ENCODE measurements at regions not wholly inside any gene's neighbourhood (a gene's known extent, or its start where the extent isn't known, plus 50 kb on each side); places are given as distances from the start of the nearest gene placed in this dataset.

- no peak for ATAC-seq
Measured at GRCh38 chr5:68725905-68726683, 367.7 kb upstream of the SLC30A5 start.

DNA sequence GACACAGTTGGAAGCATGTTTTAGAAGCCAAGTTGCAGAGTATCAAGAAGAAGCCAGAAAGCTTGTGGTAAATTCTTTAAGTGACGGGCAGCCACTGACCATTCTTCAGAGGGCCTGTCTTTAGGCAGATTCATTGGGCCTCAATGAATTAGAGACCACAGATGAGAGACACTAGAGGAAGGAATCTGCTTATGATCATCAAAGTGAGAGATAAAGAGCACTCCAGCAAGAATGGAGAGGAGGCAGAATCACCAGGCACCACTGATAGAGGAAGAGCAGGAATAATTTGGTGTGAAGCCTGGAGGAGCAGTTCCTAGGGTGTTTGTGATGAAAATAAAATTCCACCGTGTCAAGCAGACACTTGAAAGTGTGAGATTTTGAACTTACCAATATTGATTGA lies 365.9 kb upstream of the SLC30A5 start:
- no peak for ATAC-seq

- no peak for ATAC-seq
Measured at GRCh38 chr5:68729678-68730077, 364.1 kb upstream of the SLC30A5 start.

GRCh38 chr5:68730220-68730978 lies 363.4 kb upstream of the SLC30A5 start:
- no peak for ATAC-seq

- ATAC-seq, result no peak
Measured at GRCh38 chr5:68730979-68731654, 362.7 kb upstream of the SLC30A5 start.

DNA sequence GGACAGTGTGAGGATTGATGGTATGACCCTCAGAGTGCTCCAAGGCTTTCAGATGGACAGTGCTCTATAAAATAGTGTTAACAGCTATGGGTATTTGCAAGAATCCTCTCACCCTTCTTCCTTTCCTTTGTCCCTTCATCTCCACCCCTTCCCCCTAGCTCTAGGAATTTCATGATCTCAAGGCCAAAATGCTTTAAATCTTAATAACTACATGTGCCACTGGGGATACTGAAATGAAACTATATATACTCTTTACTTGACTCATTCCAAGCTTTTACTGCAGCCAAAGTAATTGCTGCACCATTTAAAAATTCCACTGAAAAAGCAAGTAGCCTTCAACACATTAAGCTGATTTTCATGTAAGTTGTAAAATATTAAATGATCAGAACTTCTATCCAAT lies 361.6 kb upstream of the SLC30A5 start:
- ATAC-seq, result no peak

- ATAC-seq, result no peak
Measured at GRCh38 chr5:68734781-68735180, 359.0 kb upstream of the SLC30A5 start.

DNA sequence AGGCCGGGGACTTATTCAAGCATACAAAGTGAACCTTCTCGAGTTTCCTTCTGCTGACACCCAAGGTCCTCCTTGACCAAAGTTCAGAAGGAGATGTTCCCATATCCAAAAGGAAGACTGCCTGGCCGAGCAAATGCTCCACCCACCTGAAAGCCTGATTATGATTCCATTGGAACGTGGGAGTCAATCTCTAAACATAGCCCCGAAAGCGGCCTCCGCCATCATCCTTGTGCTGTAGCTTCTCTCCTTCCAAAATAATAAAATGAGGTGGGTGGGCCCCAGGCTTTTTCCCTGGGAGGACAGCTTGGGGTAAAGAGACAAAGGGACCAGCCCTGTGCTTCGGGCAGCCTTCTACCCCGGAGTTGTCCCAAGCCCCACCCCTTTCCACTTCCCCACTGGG lies 355.6 kb upstream of the SLC30A5 start:
- no peak for ATAC-seq

- ATAC-seq, result no peak
Measured at GRCh38 chr5:68738841-68739240, 355.0 kb upstream of the SLC30A5 start.

DNA sequence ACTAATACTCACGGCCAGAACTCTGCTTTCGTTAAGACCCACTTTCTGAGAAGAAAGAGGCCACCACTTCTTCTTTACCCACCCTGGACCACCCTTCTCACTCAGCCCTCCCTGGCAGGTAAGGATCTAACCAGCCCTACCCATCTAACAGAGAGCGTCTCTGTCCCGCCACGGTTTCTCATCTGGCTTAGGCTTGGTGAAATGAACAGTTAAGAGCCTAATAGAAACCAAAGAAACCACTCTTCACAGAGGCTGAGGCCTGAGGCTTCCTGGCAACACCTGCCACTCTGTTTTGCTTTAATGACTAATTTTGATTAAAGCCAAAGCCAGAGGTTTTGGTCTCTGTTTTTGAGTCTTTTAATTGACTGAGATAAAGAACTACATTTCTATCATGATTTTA lies 354.1 kb upstream of the SLC30A5 start:
- ATAC-seq, result peak in 1 of 2 donors; percentile 30

- ATAC-seq, result no peak
Measured at GRCh38 chr5:68740226-68740910, 353.4 kb upstream of the SLC30A5 start.

GRCh38 chr5:68744206-68744605 lies 349.6 kb upstream of the SLC30A5 start:
- no peak for ATAC-seq

- no peak for ATAC-seq
Measured at GRCh38 chr5:68745448-68745847, 348.4 kb upstream of the SLC30A5 start.

- no peak for ATAC-seq
Measured at GRCh38 chr5:68746220-68746619, 347.6 kb upstream of the SLC30A5 start.

DNA sequence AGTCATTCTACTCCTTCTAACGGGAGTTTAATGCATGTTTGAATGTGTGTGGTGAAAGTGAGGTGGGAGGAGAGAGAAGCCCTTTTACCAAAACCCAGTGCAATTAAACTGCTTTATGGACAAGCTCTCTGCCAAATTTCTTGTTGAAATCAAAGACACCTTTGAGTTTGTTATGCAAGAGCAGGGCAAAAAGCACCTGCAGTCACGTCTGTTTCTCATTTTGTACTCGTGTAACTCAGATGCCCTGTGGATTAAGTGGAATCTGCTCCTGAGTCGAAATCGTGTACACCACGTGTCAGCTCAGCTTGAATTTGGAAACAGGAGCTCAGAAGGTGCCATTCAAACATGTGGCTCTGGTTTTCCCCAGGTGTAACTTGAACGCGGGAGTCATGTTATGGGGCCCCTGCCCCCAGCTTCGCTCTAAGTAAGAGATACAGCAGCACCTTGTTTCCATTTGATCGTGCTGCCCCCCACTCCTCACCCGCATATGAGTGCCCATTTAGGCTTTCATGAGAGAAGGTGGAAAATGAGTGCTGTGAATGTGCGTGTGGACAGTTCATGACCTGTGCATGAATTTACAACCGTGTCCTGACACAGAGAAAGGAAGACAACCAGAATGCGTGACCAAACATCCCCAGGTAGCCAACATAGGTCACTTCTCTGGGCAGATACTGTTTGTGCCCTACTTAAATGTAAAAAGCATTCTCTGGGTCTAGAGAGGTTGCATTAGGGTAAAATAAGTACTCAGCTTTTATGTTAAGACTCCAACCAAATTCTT lies 347.0 kb upstream of the SLC30A5 start:
- ATAC-seq, result no peak

DNA sequence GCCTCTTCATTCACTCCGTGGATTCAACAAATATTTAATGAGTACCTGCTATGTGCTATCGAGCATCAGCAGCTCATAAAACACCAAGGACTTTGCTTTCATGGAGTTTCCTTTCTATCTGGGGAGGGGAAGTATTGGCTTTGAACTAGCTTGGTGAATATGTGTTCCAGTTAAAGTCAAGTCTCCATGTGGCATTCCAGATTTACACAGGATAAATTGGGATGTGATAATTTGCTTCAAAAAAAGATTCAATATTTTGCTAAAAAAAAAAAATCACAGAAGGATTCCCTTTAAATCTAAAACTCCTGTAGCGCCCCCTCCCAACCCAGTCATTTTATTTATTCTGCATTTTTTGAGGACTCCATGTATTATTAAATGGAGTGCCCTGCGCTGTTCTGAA lies 346.3 kb upstream of the SLC30A5 start:
- ATAC-seq, result no peak

- ATAC-seq, result no peak
Measured at GRCh38 chr5:68748101-68748500, 345.7 kb upstream of the SLC30A5 start.

- no peak for ATAC-seq
Measured at GRCh38 chr5:68749077-68749476, 344.7 kb upstream of the SLC30A5 start.

DNA sequence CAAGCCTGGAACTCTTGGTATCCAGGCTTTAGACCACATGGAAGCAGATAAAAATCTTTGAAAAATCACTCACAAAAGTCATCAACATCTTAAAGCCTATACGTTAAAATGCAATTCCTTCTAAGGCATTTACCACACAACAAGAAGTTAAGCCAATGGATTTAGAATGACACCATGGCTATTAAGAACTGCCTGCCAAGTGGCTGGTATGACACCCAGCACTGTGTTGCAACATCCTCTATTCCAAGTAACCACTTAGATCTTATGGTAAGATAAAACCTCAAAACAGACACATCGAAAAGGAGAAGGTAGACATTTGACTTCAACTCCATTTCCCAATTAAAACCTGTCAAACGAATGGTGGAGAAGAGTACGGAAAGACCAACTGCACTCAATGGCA lies 344.2 kb upstream of the SLC30A5 start:
- ATAC-seq, result no peak

GRCh38 chr5:68751661-68752060 lies 342.2 kb upstream of the SLC30A5 start:
- ATAC-seq, result no peak

DNA sequence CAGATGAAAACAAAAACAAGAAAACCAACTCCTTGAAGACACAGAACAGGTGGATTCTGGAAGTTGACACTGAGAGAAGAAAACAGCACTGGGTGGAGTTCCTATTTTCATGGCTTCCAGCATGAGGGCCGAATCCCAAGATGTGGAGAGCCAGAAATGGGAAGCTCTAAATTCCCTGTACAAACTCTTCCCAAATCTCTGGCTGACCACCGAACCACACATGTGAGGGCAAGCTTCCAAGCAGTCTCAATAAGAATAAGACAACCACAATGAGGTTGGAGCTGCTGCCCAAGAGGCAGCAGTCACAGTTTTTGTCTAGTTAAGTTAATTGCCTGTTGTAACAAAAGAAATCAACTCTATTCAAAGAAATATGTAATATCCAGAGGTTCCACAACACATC lies 339.3 kb upstream of the SLC30A5 start:
- no peak for ATAC-seq

GRCh38 chr5:68755293-68755692 lies 338.5 kb upstream of the SLC30A5 start:
- no peak for ATAC-seq

All from activated CD4-positive, CD25-positive, alpha-beta regulatory T cell treated with anti-CD3 and anti-CD28 coated beads, Interleukin-2, amount 50 U/mL, for 24 hours (primary cell).